NCI-H1436 treated with DMSO at 0.1 percent for 48 hours (cell line): ENCODE measurements at regions not wholly inside any gene's neighbourhood (a gene's known extent, or its start where the extent isn't known, plus 50 kb on each side); places are given as distances from the start of the nearest gene placed in this dataset.
A peak's percentile ranks its signal among the peaks of the same experiment; 100 is the strongest.
"Not testable (repeated sequence)": the region's sequence is repeated elsewhere in the genome, so short reads cannot be mapped to it uniquely, and the experiment has no call there.

Experiments used
- DNase-seq: peaks from one replicate; lab custom pipeline; 2025; lab: John Stamatoyannopoulos, UW

DNA sequence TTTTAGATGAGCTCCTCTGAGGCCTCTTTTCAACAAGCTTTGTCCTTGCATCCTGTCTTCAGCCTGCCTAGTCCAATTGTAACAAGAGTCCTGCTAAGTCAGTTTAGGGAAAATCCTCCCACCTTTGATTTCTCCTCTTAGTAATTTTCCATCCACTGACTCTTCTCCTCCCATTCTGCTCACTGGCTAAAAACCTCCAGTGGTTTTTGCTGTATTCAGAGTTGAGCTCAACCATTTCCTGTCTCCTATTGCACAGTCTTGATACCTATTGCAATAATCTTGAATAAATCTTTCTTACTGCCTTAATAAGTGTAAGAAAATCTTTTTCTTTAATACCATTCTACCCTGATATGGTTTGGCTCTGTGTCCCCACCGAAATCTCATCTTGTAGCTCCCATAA is 117.8 kb upstream of the ENPP6 start:
- no peak for DNase-seq

DNA sequence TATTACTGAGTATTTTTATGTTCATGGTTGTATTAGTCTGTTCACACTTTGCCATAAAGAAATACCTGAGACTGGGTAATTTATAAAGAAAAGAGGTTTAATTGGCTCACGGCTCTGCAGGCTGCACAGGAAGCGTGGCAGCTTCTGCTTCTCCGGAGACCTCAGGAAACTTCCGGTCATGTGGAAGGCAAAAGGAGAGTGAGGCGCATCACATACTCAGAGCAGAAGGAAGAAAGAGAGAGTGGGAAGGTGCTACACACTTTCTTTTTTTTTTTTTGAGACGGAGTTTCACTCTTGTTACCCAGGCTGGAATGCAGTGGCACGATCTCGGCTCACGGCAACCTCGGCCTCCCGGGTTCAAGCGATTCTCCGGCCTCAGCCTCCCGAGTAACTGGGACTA is 115.8 kb upstream of the ENPP6 start:
- DNase-seq, result not testable (repeated sequence)

DNA sequence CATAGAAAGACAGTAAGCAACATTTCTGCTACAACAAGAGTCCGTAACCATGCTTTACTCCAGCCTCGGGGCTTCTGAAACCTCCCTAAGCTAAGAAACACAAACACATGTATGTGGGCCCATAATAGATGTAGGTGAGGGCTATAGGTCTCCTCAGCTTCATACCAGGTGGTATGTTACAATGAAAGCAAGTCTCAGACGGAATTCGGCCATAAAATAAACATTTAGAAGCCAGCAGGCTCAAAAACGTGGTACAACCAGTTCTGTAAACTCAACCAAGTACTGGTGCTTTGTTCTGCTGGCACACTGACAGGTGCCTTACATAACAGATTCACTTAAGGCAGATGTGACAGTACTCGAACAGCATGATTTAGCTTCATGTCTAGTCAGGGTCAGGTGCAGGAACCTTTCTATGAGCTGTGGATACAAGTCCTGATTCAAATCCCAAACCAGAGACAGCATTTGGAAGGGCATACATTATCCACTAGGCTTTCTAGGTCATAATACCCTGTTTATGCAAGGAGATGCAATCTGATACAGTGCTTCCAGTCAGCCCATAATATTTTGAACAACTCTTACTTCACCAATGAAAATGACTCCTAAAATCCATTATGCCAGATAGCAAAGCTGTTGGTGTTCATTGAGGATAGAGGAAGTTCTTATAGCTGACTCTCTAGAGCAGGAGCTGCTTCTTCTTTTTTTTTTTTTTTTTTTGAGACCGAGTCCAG is 113.8 kb upstream of the ENPP6 start:
- DNase-seq, result peak; percentile 5

DNA sequence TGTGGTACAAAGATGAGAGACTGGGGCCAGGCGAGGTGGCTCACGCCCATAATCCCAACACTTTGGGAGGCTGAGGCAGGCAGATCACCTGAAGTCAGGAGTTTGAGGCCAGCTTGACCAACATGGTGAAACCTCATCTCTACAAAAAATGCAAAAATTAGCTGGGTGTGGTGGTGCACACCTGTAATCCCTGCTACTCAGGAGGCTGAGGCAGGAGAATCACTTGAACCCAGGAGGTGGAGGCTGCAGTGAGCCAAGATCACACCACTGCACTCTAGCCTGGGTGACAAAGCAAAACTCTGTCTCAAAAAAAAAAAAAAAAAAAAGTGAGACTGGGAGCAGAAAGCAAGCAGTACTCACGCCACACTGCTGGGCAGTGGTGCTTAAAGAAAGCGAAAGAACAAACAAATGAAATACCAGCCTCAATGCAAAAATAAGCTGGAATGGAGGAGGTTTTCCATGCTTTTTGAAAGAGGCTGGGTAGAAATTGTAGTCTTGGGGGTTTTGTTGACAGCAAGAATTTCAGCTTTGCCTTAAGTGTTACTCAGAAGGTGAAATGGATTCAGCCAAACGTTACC is 112.9 kb upstream of the ENPP6 start:
- not testable (repeated sequence) for DNase-seq

DNA sequence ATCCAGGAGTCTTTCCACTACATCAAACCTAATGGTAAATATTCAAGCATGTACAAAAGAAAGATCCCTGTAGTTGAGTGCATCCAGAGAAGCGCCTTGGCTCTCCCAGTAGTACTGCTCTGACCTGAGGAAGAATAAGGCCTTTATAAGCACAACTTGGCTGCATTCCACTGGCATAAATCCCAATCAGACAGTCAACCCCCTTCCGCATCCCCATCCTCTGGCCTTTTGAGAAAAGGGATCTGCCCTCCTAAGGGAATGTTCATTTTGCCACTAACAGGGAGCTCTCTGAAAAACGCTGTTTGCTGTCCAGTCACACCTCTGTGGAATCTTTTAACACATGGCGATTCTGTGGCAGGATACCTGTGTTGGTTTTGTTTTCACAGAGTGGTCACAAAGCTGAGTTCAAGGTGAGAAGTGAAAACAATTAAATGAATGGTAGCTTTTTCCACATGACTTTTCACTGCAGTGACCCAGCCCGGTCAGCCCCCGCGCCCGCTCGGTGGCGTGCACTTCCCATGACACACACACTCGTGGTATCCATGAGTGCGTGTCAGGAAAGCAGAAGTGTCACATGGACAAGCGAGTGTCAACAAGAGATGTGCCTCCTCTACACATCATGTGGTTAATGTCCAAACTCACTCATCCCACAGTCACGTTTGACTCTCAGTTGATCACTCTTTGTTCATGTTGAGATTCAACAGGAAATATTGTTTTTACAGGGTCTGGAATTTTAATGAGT is 112.2 kb upstream of the ENPP6 start:
- no peak for DNase-seq

DNA sequence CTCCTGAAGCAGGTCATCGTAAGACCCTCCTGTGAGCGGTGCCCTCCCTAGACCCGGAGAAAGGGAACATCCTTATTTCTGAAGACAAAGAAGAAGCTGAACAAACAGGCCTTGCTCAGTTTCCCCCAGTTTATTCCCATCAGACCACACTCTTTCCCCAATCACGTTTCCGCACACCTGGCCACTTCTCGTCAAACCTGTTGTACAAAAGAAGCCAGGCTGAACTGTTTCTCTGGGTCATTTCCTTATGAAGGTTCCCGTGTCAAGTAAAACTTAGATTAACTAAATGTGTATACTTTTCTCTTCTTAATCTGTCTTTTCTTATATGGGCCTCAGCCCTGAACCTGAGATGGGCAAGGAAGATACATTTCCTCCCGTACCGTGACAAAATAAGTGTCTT is 111.6 kb upstream of the ENPP6 start:
- no peak for DNase-seq

DNA sequence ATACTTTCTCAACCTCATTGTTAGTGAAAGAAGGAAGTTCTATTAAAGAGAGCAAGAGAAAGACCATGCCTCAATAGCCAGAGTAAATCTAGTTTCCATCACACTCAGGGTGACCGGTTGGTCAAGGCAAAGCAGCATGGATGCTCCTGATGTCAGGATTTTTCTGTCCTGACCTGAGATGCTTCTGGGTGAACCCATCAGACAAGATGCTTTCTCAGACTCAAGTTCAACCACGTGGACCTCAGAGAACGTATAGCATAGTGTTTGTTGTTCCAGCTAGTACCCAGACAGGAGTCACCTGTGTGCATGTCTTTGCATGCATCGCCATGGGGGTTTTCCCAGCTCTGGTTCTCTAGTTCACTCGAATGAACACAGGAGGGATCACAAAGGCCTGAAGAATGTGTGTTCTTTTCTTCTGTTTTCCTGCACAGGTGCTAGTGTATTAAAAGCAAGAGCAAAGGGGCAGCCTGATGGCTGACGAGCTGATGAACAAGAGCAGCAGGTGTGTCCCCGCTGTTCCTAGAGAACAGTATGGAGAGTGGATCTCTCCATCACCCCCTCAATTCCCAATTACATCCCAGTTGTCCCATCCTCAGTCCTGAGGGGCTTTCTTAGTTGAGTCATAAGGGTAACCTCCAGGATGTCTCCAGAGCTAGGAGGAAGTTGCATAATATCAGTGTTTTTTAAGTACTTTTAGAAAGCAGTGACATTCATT is 110.5 kb upstream of the ENPP6 start:
- no peak for DNase-seq

DNA sequence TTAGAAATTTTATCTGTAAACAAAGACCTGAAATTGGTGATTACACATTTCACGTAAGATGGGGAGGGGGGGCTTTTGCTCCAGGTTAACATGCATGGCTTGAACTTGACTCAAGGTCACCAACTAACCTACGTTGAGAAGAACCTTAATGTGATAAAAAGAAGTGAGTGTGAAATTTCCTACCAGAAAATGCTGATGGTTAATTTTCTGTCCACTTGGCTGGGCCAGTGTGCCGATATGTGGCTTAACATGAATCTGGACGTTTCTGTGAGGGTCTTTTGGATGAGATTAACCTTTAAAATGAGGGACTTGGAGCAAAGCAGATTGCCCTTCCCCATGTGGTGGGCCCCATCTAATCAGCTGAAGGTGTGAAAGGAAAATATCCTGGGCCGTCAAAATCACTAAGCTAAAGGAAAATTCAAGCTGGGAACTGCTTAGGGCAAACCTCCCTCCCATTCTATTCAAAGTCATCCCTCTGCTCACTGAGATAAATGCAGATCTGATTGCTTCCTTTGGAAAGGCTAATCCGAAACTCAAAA is 107.3 kb upstream of the ENPP6 start:
- DNase-seq, result no peak

DNA sequence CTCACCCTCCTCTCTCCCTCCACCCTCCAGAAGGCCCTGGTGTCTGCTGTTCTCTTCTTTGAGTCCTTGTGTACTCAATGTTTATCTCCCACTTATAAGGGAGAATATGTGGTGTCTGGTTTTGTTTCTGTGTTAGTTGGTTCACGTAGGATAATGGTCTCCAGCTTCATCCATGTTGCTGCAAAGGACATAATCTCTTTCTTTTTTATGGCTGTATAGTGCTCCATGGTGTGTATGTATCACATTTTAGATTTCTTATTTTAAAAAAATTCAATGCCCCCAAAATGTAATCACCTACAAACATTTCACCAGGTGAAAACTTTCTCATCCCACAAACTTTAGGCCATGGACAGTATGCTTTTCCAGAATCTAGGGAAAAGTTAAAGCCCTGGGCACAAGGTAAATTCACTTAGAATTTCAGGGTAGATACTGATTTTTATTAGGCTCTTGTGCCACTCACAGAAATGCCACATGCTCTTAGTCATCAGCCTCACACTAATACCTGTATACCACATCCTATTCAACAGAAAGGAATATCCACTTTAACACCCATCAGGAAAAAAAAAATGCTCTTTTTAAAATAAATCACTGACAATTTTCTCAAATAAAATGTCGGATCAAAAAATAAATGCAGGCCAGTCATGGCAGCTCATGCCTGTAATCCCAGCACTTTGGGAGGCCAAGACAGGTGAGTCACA is 104.8 kb upstream of the ENPP6 start:
- DNase-seq, result no peak

DNA sequence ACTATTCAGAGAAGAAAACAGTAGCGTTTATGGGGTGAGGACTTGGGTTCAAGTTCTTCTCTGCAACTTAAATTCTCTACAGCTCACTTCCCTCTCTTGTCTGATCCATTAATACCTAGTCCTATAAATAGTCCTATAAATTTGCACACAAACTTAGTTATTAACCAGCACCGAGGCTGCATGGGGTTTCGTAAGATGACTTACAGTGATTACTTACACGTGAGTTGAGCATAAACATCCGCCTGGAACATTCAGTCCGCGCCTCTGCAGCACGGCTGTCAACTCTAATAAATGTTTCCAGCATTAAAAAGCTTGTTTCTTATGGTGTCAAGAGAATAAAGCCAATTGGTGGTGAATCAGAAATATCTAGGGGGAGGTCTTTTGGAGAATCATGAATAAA is 103.0 kb upstream of the ENPP6 start:
- no peak for DNase-seq

DNA sequence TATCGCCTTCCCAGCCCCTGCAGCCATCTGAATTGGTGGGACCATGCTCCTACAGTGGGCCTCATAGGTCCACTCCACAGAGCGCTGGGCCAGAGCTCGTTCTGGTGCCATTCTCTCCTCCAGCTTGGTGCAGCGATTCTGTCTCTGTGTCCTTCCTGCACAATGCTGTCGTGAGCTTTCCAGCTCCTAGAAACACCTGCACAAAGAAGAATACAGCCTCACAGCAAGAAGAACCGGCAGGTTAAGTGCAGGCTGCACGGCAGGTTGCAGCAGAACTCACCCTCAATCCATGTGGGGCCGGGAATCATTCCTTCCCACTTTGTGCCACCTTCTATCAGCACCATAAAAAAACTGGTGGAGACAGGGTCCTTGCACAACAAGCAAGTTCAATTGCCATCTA is 101.2 kb upstream of the ENPP6 start:
- no peak for DNase-seq

DNA sequence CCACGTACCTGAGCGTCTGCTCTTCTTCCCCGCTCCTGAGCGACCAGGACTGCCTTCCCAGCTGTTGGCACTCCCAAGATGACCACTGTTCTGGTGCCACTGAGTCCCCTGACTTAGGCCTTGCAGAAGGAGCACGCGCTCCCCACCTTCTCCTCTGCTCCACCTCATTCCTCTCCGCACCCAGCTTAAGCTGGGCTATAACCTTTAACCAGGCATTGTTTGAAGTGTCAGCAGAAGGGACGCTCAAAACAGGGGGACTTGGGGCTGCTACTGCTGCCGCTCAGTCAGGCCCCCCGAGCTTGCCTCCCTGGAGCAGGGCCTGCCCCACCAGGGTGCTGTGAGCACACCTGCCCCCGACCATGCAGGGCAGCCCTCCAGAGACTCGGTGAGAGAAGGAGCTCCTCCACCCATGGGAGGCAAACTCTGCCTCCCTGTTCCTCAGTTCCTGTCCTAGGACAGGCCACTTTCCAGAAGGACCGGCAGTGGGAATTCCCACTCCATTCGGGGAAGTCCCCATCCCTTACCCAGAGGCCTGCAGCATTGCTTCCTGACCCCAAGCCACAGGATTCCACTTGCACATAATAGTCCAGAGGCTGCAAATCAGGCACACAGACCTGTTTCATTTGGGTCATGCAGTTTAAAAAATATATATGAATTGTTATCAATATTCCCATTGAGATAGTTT is 99.7 kb upstream of the ENPP6 start:
- DNase-seq, result no peak

DNA sequence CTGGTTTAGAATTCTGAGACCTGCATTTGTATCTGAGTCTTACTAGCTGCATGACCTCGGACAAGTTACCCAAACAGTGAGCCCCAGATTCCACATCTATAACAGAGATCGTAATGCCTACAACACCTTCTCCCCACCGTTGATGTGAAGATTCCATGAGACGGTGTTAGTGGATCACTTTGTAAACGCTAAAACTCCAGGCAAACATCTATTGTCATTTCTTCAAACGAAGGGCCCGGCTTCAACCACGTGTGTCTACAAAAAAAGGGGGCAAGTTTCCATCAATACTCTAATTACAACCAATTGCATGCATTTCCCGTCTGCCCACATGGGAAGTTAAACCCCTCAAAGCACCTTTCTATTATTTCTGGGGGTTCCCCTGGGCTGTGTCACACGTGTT is 99.1 kb upstream of the ENPP6 start:
- no peak for DNase-seq

DNA sequence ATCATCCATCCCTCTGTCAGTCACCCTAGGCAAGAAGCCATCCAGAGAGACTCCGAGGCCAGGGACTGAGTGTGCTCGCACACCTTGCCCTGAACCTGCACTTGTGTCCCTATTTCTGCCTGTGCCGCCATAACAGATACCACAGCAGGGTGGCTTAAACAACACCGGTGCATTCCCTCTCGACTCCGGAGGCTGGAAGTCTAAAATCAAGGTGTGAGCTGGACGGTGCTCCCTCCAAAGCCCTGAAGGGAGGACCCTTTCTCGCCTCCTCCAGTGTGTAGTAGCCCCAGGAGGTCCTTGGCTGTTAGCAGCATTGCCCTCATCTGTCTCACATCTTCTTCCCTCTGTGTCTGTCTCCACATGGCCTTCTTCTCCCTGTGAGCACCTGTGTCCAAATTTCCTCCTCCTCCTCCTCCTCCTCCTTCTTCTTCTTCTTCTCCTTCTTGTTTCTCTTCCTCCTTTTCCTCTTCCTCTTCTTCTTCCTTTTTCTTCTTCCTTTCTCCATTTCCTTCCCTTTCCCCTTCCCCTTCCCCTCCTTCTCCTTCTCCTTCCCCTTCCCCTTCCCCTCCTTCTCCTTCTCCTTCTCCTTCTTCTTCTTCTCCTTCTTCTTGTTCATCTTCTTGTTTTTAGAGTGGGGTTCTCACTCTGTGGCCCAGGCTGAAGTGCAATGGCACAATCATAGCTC is 98.1 kb upstream of the ENPP6 start:
- DNase-seq, result no peak

DNA sequence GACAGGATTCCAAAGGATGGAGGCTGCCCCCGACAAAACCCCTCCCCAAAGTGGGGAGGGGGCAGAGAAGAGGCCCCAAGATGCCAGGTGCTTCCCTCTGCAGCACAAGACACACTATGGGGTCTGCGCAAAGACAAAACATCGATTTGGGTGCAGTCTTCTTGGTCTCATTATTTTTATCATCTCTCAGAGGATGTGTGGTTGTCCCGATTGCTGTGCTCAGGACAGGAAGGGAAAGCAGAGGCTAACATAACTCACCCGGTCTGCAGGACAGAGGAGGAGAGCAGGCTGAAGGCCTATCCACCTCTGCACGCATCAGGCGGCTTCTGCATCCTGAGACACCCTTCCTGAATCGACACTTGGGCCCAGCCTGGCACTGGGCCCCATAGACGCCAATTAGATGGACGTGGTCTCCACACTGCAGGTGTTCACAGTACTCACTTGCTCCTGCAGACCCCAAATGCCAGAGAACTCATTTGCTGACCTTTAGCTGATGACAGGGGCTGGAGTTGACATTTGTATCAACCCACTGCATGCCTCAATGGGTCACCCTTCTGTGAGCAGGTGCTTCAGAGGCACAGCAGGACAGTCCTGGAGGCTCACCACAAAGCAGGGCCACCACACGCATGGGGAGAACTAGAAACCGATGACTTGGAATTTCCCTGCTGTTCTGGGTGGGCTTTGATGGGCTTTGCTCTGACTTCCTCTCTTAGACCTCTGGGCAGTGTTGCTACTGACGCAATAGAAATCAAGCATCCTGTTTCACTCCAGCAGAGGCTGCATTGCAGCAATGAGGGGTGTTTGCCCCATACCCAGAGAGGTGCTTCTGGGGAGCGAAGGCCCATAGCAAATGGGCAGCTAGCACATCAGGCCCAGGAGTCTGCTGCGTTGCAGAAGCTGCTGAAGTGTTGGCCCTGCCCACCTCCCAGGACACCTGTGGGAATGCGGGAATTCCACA is 96.3 kb upstream of the ENPP6 start:
- DNase-seq, result no peak

DNA sequence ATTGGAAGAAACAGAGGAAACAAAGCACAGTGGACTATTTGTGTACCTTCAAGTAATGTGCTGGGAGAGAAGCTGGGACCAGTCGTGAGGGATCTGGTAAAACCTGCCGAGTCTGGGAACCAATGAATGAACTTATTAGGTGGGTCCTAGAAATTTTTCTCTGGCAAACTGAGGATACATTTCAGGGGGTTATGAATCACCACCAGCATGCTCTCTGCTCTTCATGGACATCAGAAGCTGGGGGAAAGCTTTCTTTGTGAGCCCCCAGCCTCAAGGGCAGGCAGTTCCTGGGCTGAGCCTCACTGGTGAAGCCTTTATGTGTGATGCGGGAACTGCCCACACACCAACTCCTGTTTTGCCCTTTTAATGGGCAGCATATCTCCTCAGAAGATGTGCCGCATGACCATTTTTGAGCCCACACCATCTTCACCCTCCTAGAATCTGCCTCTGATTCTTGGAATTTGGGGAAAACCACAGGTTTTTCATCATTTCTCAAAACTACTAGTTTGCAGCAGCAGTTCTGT is 95.4 kb upstream of the ENPP6 start:
- no peak for DNase-seq

DNA sequence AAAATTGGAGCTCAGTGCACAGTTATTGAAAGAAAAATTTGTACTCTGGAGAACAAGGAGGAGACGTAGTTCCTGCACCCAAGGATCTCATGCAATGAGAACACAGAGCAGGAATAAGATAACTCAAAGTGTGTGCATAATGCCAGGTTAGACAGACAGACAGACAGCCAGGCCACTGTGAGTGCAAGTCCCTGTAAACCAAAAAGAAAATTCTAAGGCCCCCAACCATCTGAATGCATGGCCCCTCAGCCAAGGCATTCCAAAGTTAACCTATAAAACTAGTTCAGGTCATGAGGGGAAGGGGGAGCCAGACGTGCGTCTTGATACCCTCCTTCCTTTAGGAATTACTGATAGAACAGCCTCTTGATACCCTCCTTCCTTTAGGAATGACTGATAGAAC is 94.5 kb upstream of the ENPP6 start:
- DNase-seq, result no peak

DNA sequence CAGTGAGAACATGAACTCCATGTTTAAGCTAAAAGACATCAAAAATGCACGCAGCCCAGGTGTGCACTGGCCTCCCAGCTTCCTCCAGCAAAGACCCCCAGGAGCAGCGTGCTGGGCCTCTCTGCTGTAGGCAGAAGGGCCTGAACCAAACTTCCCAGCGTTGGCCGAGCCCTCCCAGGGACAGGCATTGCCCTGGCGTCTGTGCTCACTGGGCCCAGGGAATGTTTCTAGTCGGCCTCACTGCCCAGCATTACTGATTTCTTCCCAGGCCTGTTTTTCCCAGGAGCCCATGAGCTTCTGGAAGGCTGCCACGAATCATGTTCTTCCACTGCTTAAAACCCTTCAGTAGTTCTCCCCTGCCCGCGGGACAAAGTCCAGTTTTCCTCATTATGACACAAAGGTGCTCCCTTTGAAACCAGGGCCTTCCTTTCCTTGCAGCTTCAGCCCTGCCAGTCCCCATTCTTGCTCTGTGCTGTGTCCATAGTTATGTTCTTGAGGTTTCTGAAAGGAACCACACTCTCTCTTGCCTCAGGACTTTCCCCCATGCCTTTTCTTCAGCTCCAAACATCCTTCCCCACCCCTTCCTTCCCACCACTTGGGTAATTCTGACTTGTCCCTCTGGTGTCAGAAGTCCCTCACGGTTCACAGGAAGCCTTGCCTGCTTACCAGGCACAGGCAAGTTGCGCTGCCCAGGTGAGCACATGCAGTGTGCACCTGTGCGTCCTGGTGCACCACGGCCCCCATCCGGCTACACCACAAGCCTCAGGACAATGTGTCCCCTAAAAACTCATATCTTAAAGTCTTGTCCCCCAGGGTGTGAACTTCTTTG is 93.4 kb upstream of the ENPP6 start:
- no peak for DNase-seq
